Stimulated activated naive B cell treated with anti-CD40 and anti-IgM and Interleukin-4, amounts not matched to agents 10 μg/mL and 1 μg/mL and 100 μg/mL, for 72 hours (primary cell): ENCODE measurements at regions not wholly inside any gene's neighbourhood (a gene's known extent, or its start where the extent isn't known, plus 50 kb on each side); places are given as distances from the start of the nearest gene placed in this dataset.

ENCODE experiments used
- ATAC-seq, 2 donors: fragments of 150-1000 bp; cut with Tn5 transposase; replicated peaks; 2 replicates each; pipeline ENCODE4 v1.10.0; 2021; ENCODE audit warnings: moderate library complexity in 1 of 2
- DNase-seq: peaks from one replicate; pipeline ENCODE4 v3.0.0; 2021
- H3K27ac Mint-ChIP-seq: one replicate; pipeline ENCODE4 v1.8.0; 2022; ENCODE audit warnings: mild to moderate bottlenecking, mixed read lengths
- H3K27me3 Mint-ChIP-seq, 2 donors: one replicate each; pipeline ENCODE4 v1.8.0; 2022; ENCODE audit warnings: mixed read lengths in 2 of 2
- H3K36me3 Mint-ChIP-seq, 2 donors: one replicate each; pipeline ENCODE4 v1.8.0; 2022; ENCODE audit warnings: mixed read lengths in 2 of 2, mild to moderate bottlenecking in 1 of 2
- H3K4me1 Mint-ChIP-seq, 2 donors: one replicate each; pipeline ENCODE4 v1.8.0; 2022; ENCODE audit warnings: mixed read lengths in 2 of 2, mild to moderate bottlenecking in 1 of 2
- H3K4me3 Mint-ChIP-seq, 2 donors: one replicate each; pipeline ENCODE4 v1.8.0; 2022; ENCODE audit warnings: mild to moderate bottlenecking in 2 of 2, mixed read lengths in 2 of 2, moderate library complexity in 1 of 2
- H3K9me3 Mint-ChIP-seq, 2 donors: one replicate each; pipeline ENCODE4 v1.8.0; 2022; ENCODE audit warnings: mixed read lengths in 2 of 2, mild to moderate bottlenecking in 1 of 2

DNA sequence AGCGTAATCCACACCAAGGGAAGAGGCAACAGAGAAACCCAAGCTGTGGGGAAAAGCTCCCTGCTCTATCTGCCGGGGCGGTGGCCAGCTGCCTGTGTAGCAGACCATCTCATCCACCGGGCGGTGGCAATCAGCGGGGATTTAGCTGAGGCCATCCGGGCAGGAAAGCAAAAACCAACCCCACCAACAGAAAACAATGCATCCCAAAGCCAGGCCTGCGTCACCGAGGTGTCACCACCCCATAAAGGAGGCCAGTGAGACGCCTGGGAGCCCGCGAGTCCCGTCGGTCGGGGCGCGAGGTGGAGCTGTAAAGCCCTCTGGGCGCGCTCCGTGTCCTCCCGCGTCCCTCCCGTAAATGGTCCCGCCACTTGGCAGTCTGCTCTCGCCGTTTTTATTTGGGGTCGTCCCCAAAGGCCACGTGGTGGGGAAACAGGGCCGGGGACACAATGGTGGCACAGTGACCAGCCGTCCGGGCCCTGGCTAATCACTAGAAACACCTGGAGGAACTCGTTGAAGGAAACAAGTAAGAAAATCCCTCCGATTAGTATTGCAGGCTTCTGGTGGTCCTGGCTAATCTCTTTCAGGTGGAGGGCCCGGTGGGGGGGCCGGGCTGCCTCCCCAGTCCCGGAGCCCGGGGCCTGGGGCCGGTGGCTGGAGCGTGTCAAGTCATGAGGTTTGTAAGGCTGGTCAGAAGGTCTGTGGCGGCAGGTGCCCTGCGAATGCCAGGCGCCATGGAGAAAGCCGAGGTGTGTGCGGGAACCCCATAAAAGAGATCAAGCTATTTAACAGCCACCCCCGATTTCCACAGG lies 94.7 kb upstream of the GSC start:
- no peak overlapping the region for H3K27ac Mint-ChIP-seq
- H3K9me3 Mint-ChIP-seq, result no peaks in the 10 kb centered on the region
- no peaks in the 10 kb centered on the region for H3K36me3 Mint-ChIP-seq
- peaks cover 18 to 38% of the 10 kb centered on the region in 2 donors for H3K27me3 Mint-ChIP-seq
- H3K4me1 Mint-ChIP-seq, result no peaks in the 10 kb centered on the region
- ATAC-seq (no peak), DNase-seq (no peak)
- H3K4me3 Mint-ChIP-seq, result no peak overlapping the region

DNA sequence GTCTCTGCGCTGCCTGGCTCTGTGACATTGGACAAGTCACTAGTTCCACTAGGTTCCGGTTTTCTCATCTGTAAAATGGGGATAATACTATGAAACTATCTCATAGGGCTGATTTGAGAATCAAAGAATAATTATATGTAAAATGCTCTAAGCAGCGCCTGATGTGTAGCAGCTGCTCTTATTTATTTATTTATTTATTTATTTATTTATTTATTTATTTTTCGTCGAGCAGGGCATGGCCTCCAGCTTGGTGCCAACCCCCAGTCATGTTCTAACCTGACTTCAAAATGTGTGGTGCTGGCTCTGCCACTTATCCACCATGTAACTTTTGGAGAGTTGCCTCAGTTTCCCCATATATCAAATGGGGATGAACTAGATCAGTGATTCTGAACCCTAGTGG lies 93.5 kb upstream of the GSC start:
- Mint-ChIP-seq H3K4me3 (no peak overlapping the region), H3K27ac (no peak overlapping the region), H3K27me3 (peaks cover 20 to 38% of the 10 kb centered on the region in 2 donors), H3K4me1 (no peaks in the 10 kb centered on the region), H3K36me3 (no peaks in the 10 kb centered on the region), H3K9me3 (no peaks in the 10 kb centered on the region)
- DNase-seq (no peak), ATAC-seq (no peak)

DNA sequence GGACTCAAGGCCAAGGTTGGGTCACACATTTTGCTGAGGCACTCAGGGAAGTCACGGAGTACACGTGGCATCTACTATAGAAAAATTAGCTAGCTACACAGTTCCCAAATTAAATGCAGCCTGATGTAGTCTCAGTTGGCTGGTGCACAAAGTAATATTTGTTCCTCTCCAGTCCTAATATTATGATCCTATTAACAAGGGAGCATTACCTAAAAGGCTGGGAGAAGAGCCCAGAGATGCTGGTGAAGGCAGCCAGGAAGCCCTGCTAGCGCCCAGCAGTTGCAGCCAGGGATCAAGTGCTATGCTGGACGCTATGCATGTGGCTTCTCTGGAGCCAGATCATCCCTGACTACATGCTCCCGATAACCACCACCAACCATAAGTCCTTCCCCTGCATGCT lies 88.0 kb upstream of the GSC start:
- Mint-ChIP-seq H3K9me3 (peaks cover 4% of the 10 kb centered on the region in 2 donors), H3K36me3 (no peaks in the 10 kb centered on the region), H3K27me3 (peaks cover 13 to 25% of the 10 kb centered on the region in 2 donors), H3K27ac (no peak overlapping the region), H3K4me3 (no peak overlapping the region), H3K4me1 (no peaks in the 10 kb centered on the region)
- DNase-seq (no peak), ATAC-seq (no peak)

DNA sequence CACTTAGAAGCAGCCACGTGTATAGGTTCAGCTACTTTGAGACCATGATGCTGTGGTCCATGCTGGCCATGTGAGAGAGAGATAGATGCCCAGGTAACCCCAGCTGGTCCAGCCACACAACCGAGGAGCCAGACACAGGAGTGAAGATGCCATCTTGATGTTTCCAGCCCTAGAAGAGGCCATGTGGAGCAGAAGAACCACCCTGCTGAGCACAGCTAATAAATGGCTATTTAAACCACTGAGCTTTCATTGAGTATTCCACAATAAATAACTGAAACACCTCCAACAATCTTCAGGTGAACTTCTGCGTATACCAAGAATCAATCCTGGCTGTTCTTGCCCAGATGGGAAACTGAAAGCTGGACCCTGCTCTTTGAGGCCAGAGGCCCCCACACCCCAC lies 84.0 kb upstream of the GSC start:
- ATAC-seq (no peak), DNase-seq (no peak)
- H3K36me3 Mint-ChIP-seq, result no peaks in the 10 kb centered on the region
- H3K9me3 Mint-ChIP-seq, result peaks cover 4 to 6% of the 10 kb centered on the region in 2 donors
- peaks cover 16 to 18% of the 10 kb centered on the region in 2 donors for H3K27me3 Mint-ChIP-seq
- no peak overlapping the region for H3K4me3 Mint-ChIP-seq
- no peak overlapping the region for H3K27ac Mint-ChIP-seq
- no peaks in the 10 kb centered on the region for H3K4me1 Mint-ChIP-seq

DNA sequence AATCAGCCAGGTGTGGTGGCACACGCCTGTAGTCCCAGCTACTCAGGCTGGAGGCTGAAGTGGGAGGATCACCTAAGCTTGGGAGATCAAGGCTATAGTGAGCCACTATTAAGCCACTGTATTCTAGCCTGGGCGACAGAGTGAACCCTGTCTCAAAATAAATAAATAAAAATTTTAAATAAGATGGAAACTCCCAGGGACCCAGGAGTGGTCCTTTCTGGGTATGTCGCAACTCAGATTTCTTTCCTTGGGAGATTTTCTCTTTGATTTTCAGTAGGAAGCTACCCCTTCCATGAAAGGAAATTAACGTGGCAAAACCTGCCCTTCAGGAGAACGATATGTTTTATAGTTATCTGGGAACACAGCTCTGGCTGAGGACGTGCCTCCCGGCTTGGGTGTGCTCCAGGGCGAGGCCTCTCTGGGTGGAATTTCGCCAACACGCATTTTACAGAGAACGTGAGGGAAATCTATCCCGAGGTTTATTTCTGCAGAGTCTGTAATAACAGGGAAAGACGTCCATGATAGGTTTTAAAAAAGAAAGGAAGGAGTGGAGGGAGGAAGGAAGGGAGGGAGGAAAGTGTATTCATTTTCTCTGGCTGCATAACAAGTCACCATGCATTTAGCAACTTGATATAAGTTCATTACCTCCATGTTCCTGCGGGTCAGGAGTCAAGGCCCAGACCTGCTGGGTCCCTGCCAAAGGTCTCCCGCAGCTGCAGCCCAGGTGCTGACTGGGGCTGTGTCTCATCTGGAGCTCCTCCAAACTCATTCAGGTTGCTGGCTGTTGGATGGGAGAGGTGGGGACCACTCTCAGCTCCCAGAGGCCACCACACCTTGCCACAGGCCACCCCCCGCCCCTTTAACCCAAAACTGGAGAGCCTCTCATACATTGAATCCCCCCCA lies 80.6 kb upstream of the GSC start:
- H3K4me1 Mint-ChIP-seq, result no peaks in the 10 kb centered on the region
- no peak overlapping the region for H3K4me3 Mint-ChIP-seq
- no peak overlapping the region for H3K27ac Mint-ChIP-seq
- H3K27me3 Mint-ChIP-seq, result peaks cover 12% of the 10 kb centered on the region in 2 donors
- peaks cover 6% of the 10 kb centered on the region in 2 donors for H3K9me3 Mint-ChIP-seq
- DNase-seq (no peak), ATAC-seq (no peak)
- no peaks in the 10 kb centered on the region for H3K36me3 Mint-ChIP-seq

DNA sequence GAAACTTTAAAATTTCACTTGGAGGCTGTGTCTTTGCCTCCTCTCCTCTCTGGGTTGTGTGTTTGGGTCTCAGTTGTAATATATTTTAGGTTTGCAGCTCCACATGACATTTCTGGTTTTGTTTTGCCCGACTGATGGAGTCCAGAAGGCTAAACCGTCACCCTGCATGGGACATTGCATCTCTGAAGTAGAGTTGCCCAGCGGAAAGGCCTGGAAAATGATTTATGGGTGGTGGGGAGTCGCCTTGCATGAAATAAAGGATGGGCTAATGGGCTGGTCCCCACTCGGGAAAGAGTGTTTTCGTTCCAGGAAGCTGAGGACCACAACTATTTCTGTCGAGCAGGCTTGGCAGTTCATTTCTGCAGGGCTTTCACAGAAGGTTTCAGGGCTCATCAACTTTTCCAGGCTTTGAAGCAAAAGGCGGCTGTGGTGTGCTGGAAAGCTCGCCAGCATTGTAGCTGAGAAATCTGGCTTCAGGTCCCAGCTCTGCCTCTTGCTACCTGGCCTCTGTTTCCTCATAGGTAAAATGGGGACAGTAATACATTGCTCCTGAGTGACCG lies 74.8 kb upstream of the GSC start:
- Mint-ChIP-seq H3K27ac (no peak overlapping the region), H3K36me3 (no peaks in the 10 kb centered on the region), H3K9me3 (peaks cover 3 to 6% of the 10 kb centered on the region in 2 donors), H3K4me1 (no peaks in the 10 kb centered on the region), H3K27me3 (peaks cover 0 to 6% of the 10 kb centered on the region in 2 donors), H3K4me3 (no peak overlapping the region)
- no peak for DNase-seq
- no peak for ATAC-seq

DNA sequence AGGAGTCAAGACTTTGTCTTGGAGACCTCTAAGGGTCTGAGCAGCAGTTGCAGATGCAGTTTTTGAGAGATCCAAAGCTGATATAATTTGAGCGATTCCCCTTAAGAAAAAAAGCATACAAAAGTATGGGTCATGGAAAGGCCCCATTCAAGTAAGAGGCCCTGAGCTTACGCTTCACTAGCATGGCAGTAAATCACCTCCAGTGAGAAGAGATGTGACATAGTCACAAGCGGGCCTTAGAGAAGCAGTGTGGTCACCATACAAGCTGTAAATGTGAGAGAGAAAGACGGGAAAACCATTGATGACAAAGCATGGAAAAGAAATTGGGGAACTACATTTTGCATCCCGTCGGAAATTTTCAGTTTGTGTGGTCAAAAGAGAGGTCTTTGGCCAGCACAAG lies 70.6 kb upstream of the GSC start:
- DNase-seq, result no peak
- Mint-ChIP-seq H3K4me1 (no peaks in the 10 kb centered on the region), H3K27me3 (peaks cover 0 to 6% of the 10 kb centered on the region in 2 donors), H3K4me3 (no peak overlapping the region), H3K27ac (no peak overlapping the region), H3K9me3 (peaks cover 0 to 10% of the 10 kb centered on the region in 2 donors), H3K36me3 (no peaks in the 10 kb centered on the region)
- ATAC-seq, result no peak

DNA sequence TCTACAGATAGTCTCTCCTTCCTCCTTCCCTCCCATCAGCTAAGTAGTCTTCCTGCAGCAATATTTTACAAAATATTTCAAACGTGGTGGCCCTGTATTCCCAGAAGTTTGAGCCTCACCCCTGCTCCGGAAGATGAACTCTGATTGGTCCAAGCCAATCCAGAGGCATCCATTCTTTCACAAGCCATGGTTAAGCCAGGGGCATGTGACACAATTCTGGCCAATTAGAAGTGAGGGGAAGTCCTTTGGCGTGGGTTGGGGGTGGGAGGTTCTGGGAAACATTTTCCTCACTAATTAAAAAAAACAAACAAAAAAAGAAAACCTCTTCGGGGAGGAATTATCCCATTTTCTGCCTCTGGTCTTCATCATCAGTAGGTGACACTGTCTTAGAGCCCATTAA lies 69.4 kb upstream of the GSC start:
- Mint-ChIP-seq H3K36me3 (no peaks in the 10 kb centered on the region), H3K4me3 (no peak overlapping the region), H3K9me3 (peaks cover 8 to 12% of the 10 kb centered on the region in 2 donors), H3K27me3 (peaks cover 0 to 6% of the 10 kb centered on the region in 2 donors), H3K4me1 (no peaks in the 10 kb centered on the region), H3K27ac (no peak overlapping the region)
- DNase-seq (no peak), ATAC-seq (no peak)

DNA sequence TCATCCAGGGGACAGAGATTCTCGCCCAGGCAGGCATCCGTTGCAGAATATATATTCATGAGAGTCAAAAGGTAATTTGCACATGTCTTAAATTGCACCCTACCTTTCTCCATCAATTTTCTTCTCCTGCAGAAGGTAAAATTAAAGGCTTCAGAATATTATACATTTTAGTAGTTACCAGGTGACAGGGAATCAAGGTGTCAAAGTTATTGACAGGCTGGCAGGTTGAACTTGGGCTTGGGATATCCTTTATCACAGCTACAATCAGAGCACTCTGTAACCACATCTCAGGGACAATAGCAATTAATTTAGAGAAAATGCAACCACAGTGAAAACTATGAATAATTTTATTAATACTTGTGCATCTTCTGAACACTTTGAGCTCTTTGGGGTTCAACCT lies 66.9 kb upstream of the GSC start:
- DNase-seq (no peak), ATAC-seq (no peak)
- H3K4me3 Mint-ChIP-seq, result no peak overlapping the region
- H3K9me3 Mint-ChIP-seq, result peaks cover 5 to 8% of the 10 kb centered on the region in 2 donors
- H3K4me1 Mint-ChIP-seq, result no peaks in the 10 kb centered on the region
- H3K27ac Mint-ChIP-seq, result no peak overlapping the region
- H3K27me3 Mint-ChIP-seq, result peaks cover 10 to 17% of the 10 kb centered on the region in 2 donors
- no peaks in the 10 kb centered on the region for H3K36me3 Mint-ChIP-seq

DNA sequence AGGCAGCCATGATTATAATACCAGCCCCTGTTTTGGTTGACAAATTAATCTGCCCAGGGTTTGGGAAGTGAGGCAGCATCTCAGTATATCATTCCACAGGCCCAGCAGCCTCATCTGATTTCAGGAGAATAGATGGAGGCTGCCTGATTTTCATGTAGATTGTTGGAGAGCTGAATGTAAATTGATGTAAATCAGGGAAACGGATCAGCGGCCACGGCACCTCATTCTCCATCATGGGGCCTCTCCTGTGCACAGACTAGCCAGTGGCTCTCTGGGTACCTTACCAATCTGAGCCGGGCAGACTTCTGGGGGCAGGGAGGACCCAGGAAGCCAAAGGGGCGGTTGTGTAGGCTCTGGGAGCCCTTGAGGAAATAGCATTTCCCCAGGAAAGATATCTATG lies 63.7 kb upstream of the GSC start:
- Mint-ChIP-seq H3K36me3 (no peaks in the 10 kb centered on the region), H3K27me3 (peaks cover 12% of the 10 kb centered on the region in 2 donors), H3K4me1 (no peaks in the 10 kb centered on the region), H3K9me3 (peaks cover 5 to 8% of the 10 kb centered on the region in 2 donors), H3K27ac (no peak overlapping the region), H3K4me3 (no peak overlapping the region)
- no peak for ATAC-seq
- DNase-seq, result no peak

DNA sequence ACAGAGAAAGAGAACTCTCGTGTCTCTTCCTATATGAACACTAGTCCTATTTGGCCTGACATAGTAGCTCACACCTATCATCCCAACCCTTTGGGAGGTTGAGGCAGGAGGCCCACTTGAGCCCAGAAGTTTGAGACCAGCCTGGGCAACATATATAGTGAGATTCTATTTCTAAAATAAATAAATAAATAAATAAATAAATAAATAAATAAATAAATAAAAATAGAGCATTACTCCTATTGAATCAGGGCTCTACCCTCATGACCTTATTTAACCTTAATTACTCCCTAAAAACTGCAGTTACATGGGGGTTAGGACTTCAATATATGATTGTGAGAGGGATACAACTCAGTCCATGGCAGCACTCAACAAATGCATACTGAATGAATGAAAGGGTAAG lies 61.2 kb upstream of the GSC start:
- ATAC-seq, result no peak
- peaks cover 12% of the 10 kb centered on the region in 2 donors for H3K27me3 Mint-ChIP-seq

DNA sequence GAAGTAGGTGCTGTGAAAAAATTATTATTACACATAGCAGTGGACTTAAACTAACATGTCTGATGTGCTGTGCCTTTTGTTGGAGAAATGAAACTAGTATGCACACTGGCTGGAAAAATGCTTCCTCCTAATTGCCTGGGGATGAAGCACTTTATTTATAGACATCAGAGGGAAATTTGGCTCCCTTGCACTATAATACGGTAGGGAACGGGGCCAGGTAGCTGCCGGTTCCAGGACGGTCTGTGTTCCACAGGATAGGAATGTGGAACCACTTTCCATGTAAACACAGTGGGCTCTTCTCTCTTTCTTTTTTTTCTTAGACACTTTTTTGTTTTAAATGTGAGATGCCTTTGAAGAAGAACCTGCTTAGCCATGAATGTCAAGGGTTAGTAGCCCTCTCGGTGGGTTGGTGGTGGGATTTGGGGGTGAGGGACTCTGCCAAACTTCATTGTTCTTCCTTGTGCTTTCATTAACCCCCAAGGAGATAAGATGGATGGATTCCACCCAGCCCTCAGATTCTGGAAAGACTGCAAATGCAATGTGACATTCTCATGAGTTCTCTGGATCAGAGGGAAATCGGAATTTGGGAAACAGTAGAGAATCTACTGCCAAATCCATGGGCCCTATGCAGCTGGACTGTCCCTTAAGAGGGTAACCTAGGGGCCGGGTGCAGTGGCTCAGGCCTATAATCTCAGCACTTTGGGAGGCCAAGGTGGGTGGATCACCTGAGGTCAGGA lies 58.0 kb upstream of the GSC start:
- Mint-ChIP-seq H3K4me1 (no peaks in the 10 kb centered on the region), H3K27me3 (peaks cover 19 to 26% of the 10 kb centered on the region in 2 donors), H3K36me3 (peaks cover 0 to 3% of the 10 kb centered on the region in 2 donors), H3K27ac (no peak overlapping the region), H3K4me3 (no peak overlapping the region), H3K9me3 (peaks cover 3 to 11% of the 10 kb centered on the region in 2 donors)
- DNase-seq (no peak), ATAC-seq (no peak)

More for the DNA sequence above, 61.2 kb upstream of the GSC start:
- no peaks in the 10 kb centered on the region for H3K36me3 Mint-ChIP-seq
- no peak overlapping the region for H3K27ac Mint-ChIP-seq
- no peak for DNase-seq
- H3K4me3 Mint-ChIP-seq, result no peak overlapping the region
- H3K4me1 Mint-ChIP-seq, result no peaks in the 10 kb centered on the region
- peaks cover 7 to 8% of the 10 kb centered on the region in 2 donors for H3K9me3 Mint-ChIP-seq

DNA sequence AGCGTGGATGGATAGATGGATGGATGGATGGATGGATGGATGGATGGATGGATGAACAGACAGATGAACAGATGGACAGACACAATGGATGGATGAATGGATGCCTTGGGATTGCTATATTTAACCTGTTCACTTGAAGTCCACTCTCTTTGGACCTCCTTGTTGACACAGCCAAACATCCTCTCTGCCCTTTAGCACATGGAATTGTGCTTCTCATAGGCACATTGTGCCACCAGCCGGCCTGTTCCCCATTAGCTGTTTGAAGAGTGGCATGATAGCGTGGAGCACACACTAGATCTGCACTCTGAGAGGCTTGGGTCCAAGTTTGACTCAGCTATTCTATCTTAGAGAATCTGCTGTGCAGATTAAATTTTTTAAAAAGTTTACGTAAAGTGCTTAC lies 56.9 kb upstream of the GSC start:
- DNase-seq, result no peak
- no peak overlapping the region for H3K27ac Mint-ChIP-seq
- H3K27me3 Mint-ChIP-seq, result peaks cover 15 to 16% of the 10 kb centered on the region in 2 donors
- ATAC-seq, result no peak
- H3K4me1 Mint-ChIP-seq, result no peaks in the 10 kb centered on the region
- H3K4me3 Mint-ChIP-seq, result no peak overlapping the region
- peaks cover 3 to 11% of the 10 kb centered on the region in 2 donors for H3K9me3 Mint-ChIP-seq
- peaks cover 0 to 3% of the 10 kb centered on the region in 2 donors for H3K36me3 Mint-ChIP-seq
